A673 (cell line): ENCODE measurements at regions not wholly inside any gene's neighbourhood (a gene's known extent, or its start where the extent isn't known, plus 50 kb on each side); places are given as distances from the start of the nearest gene placed in this dataset.

Source experiments
- EZH2 ChIP-seq: fragments of 200-600 bp; sonication (generic); IDR thresholded peaks from 2 replicates; pipeline ENCODE4 v1.6.1; 2017; ENCODE audit warnings: borderline replicate concordance, low read depth, mild to moderate bottlenecking, mixed read lengths, antibody characterized with exemption, low read length; ENCODE audit not compliant: poor library complexity, severe bottlenecking
- TF ChIP-seq, protein P1 (sequence below): fragments of 300-800, 200-600 bp; sonication (generic); conservative IDR thresholded peaks from 2 replicates; pipeline ENCODE4 v1.5.1; 2017; ENCODE audit warnings: low read depth, mild to moderate bottlenecking, antibody characterized with exemption, low read length, moderate library complexity, mixed read lengths

GRCh38 chr1:78275906-78276685 lies 214.7 kb upstream of the PTGFR start:
- TF ChIP-seq EZH2: no peak
- TF ChIP-seq, protein P1, sequence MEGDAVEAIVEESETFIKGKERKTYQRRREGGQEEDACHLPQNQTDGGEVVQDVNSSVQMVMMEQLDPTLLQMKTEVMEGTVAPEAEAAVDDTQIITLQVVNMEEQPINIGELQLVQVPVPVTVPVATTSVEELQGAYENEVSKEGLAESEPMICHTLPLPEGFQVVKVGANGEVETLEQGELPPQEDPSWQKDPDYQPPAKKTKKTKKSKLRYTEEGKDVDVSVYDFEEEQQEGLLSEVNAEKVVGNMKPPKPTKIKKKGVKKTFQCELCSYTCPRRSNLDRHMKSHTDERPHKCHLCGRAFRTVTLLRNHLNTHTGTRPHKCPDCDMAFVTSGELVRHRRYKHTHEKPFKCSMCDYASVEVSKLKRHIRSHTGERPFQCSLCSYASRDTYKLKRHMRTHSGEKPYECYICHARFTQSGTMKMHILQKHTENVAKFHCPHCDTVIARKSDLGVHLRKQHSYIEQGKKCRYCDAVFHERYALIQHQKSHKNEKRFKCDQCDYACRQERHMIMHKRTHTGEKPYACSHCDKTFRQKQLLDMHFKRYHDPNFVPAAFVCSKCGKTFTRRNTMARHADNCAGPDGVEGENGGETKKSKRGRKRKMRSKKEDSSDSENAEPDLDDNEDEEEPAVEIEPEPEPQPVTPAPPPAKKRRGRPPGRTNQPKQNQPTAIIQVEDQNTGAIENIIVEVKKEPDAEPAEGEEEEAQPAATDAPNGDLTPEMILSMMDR: no peak
